Nephron progenitor cell (in vitro differentiated cells): ENCODE measurements at regions not wholly inside any gene's neighbourhood (a gene's known extent, or its start where the extent isn't known, plus 50 kb on each side); places are given as distances from the start of the nearest gene placed in this dataset.

Source experiments
- DNase-seq: peaks from one replicate; pipeline ENCODE4 v3.0.0; 2021
- H3K27ac Mint-ChIP-seq: 2 replicates; pipeline ENCODE4 v1.8.0; 2021; ENCODE audit warnings: mild to moderate bottlenecking, moderate library complexity, mixed read lengths
- H3K27me3 Mint-ChIP-seq: 2 replicates; pipeline ENCODE4 v1.8.0; 2021; ENCODE audit warnings: mild to moderate bottlenecking, low read depth, mixed read lengths; ENCODE audit not compliant: poor library complexity
- H3K36me3 Mint-ChIP-seq: 2 replicates; pipeline ENCODE4 v1.8.0; 2021; ENCODE audit warnings: low read depth, mixed read lengths
- H3K4me1 Mint-ChIP-seq: 2 replicates; pipeline ENCODE4 v1.8.0; 2021; ENCODE audit warnings: mixed read lengths
- H3K4me3 Mint-ChIP-seq: 2 replicates; pipeline ENCODE4 v1.8.0; 2021; ENCODE audit warnings: mild to moderate bottlenecking, moderate library complexity, mixed read lengths
- H3K9me3 Mint-ChIP-seq: 2 replicates; pipeline ENCODE4 v1.8.0; 2021; ENCODE audit warnings: mild to moderate bottlenecking, moderate library complexity, mixed read lengths
- TF ChIP-seq, protein P1 (sequence below): fragments of 200-600 bp; sonication (generic); IDR thresholded peaks from 2 replicates; pipeline ENCODE4 v1.5.0; 2021; ENCODE audit warnings: antibody characterized with exemption

DNA sequence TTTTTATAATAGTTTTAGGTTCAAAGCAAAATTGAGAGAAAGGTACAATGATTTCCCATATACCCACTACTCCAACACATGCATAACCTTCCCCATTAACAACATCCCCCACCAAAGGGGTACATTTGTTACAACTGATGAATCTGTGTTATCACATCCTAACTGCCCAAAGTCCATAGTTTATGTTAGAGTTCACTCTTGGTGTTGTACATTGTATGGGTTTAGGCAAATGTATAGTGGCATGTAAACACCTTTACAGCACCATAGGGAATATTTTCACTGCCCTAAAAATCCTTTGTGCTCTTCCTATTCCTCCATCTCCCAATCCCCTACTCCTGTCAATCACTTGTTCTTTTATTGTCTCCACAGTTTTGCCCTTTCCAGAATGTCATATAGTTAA, 471.6 kb downstream of the CPS1 start:
- no peak overlapping the region for H3K27ac Mint-ChIP-seq
- TF ChIP-seq, protein P1, sequence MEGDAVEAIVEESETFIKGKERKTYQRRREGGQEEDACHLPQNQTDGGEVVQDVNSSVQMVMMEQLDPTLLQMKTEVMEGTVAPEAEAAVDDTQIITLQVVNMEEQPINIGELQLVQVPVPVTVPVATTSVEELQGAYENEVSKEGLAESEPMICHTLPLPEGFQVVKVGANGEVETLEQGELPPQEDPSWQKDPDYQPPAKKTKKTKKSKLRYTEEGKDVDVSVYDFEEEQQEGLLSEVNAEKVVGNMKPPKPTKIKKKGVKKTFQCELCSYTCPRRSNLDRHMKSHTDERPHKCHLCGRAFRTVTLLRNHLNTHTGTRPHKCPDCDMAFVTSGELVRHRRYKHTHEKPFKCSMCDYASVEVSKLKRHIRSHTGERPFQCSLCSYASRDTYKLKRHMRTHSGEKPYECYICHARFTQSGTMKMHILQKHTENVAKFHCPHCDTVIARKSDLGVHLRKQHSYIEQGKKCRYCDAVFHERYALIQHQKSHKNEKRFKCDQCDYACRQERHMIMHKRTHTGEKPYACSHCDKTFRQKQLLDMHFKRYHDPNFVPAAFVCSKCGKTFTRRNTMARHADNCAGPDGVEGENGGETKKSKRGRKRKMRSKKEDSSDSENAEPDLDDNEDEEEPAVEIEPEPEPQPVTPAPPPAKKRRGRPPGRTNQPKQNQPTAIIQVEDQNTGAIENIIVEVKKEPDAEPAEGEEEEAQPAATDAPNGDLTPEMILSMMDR: no peak
- H3K27me3 Mint-ChIP-seq: no peaks in the 10 kb centered on the region
- no peaks in the 10 kb centered on the region for H3K4me1 Mint-ChIP-seq
- H3K36me3 Mint-ChIP-seq: no peaks in the 10 kb centered on the region
- no peak overlapping the region for H3K4me3 Mint-ChIP-seq
- no peak for DNase-seq
- H3K9me3 Mint-ChIP-seq: peaks cover 38% of the 10 kb centered on the region

DNA sequence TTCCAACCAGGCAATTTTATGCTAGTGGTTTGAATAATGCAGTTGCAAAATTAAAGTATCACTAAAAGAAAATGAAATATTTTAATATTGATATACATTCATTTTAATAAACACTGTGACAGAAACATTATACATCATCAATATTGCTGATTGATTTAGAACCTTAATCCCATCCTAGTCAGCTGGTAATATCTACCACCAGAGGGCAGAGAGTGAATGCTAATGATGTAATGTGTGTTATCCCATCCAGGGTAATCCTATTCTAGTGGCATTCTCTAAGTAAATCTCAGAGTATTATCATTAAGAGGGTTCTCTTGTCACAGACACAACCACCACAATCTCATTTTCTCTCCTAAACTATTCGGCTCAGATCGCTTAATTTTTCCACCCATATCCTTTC, 477.4 kb downstream of the CPS1 start:
- no peaks in the 10 kb centered on the region for H3K4me1 Mint-ChIP-seq
- H3K4me3 Mint-ChIP-seq: no peak overlapping the region
- H3K27ac Mint-ChIP-seq: no peak overlapping the region
- DNase-seq: no peak
- H3K27me3 Mint-ChIP-seq: no peaks in the 10 kb centered on the region
- H3K9me3 Mint-ChIP-seq: no peaks in the 10 kb centered on the region
- TF ChIP-seq, protein P1: peak; percentile 43
- no peaks in the 10 kb centered on the region for H3K36me3 Mint-ChIP-seq

DNA sequence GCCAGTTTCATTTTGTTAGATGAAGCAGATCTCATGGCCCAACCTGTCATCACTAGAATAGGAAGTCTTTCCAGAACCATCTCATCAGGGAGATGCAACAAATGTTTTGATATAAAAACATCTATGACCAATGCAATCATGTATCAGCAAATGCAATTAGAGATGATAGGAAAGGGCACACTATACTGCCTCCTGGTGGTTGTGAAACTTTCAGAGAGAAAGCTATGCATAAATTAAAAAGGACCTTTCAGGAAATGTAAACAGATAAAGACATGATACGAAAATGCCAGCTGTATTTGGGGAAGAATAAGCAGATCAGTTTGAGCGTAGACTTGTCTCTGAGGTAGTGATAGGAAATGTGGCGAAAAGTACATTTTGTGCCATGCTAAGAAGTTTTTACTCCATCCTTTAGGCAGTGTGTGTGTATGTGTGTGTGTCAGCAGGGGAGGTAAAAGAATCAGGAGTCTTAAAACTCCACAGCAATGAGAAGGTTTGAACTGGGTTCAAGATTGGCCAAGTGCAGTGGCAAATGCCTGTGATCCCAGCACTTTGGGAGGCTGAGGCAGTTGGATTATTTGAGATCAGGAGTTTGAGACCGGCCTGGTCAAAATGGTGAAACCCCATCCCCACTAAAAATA, 479.3 kb downstream of the CPS1 start:
- Mint-ChIP-seq H3K4me3 (no peak overlapping the region), H3K36me3 (no peaks in the 10 kb centered on the region), H3K27me3 (no peaks in the 10 kb centered on the region), H3K27ac (no peak overlapping the region), H3K9me3 (no peaks in the 10 kb centered on the region), H3K4me1 (no peaks in the 10 kb centered on the region)
- DNase-seq: peak; percentile 3
- TF ChIP-seq, protein P1: peak; percentile 57

DNA sequence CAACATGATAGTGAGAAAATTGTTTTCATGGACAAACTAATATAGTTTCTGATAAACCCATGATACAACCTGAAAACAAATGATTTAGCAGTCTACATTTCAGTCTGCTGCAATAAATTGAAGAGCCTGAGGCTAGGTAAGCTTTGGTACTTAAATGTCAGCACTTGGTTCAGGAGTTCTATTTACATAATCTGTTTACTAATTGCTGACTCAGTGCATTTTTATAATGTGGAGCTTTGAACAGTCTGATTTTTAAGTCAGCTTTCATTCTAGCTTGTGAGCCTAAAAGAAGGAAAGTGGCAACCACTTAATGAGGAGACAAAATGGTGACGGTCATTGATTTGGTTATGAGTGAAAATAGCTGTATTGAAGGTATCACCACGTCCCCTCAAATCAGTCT, 488.6 kb downstream of the CPS1 start:
- H3K36me3 Mint-ChIP-seq: no peaks in the 10 kb centered on the region
- H3K9me3 Mint-ChIP-seq: no peaks in the 10 kb centered on the region
- H3K4me3 Mint-ChIP-seq: no peak overlapping the region
- no peaks in the 10 kb centered on the region for H3K27me3 Mint-ChIP-seq
- H3K27ac Mint-ChIP-seq: no peak overlapping the region
- TF ChIP-seq, protein P1: no peak
- no peak for DNase-seq
- no peaks in the 10 kb centered on the region for H3K4me1 Mint-ChIP-seq

DNA sequence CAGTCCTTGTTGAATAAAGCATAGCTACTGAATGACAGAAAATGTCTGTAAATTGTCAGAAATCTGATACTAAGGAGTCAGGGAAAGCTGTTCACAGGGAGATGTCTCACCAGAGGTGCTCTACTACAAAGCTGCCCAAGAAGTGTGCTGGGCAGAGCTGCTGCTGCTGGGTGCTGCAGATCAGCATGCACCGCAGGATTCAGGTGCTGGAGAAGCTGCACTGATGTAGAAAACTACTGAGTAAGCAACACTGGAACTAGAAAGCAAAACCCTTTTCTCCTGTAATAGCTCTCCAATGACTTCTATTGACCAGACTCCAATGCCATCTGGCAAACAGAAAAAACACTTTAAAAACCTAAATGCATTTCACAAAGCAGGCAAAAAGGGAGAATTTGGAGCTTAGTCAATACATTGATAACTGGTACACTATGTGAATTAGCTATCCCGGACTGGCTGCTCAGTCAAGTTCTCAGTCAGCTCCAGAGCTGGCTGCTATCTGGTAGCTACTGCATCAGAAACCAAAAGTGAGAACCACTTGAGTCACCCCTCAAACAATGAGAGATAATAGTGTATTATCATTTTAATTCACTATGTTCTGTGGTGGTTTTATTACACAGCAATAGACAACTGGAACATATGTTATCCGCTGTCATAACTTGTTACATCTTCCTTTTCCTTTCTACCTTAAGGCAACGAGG, 493.1 kb downstream of the CPS1 start:
- Mint-ChIP-seq H3K9me3 (no peaks in the 10 kb centered on the region), H3K4me3 (no peak overlapping the region), H3K4me1 (no peaks in the 10 kb centered on the region), H3K27me3 (no peaks in the 10 kb centered on the region), H3K27ac (no peak overlapping the region), H3K36me3 (no peaks in the 10 kb centered on the region)
- DNase-seq: no peak
- TF ChIP-seq, protein P1: no peak

DNA sequence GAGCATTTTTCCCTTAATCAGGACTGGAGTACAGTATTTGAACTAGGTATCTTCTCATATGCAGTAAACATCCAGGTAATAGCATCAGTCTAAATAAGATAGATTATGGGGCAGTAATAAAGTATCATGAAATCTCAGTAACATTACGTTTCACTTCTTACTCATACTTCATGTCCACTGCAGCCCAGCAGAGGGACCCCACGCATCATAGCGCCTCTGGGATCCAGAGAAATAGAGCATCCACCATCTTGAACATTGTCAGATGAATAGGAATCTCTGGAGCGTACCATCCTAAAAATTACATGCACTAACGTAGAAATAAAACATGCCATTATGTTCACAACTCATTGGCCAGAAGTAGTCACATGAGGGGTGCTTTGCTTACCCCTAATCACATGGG, 499.0 kb downstream of the CPS1 start:
- TF ChIP-seq, protein P1: peak; percentile 40
- peaks cover 5% of the 10 kb centered on the region for H3K27me3 Mint-ChIP-seq
- no peak overlapping the region for H3K27ac Mint-ChIP-seq
- no peaks in the 10 kb centered on the region for H3K36me3 Mint-ChIP-seq
- no peaks in the 10 kb centered on the region for H3K4me1 Mint-ChIP-seq
- H3K4me3 Mint-ChIP-seq: no peak overlapping the region
- no peaks in the 10 kb centered on the region for H3K9me3 Mint-ChIP-seq
- DNase-seq: peak; percentile 27
